Activated naive CD4-positive, alpha-beta T cell treated with anti-CD3 and anti-CD28 coated beads for 36 hours (primary cell): ENCODE measurements at regions not wholly inside any gene's neighbourhood (a gene's known extent, or its start where the extent isn't known, plus 50 kb on each side); places are given as distances from the start of the nearest gene placed in this dataset.

ENCODE experiments used
- CTCF ChIA-PET: fragments of 350-600 bp; sonication (Branson Sonifier 250); formaldehyde crosslinking; loops from one replicate; lab custom pipeline; 2021; ENCODE audit warnings: antibody characterized with exemption; lab: Charles Lee
- DNase-seq: peaks from one replicate; pipeline ENCODE4 v3.0.0-alpha.2; 2020
- H3K27ac Mint-ChIP-seq: one replicate; pipeline ENCODE4 v1.8.0; 2021; ENCODE audit warnings: mild to moderate bottlenecking, mixed read lengths
- H3K27me3 Mint-ChIP-seq: one replicate; pipeline ENCODE4 v1.8.0; 2021; ENCODE audit warnings: low read depth, mixed read lengths
- H3K36me3 Mint-ChIP-seq: one replicate; pipeline ENCODE4 v1.8.0; 2021; ENCODE audit warnings: low read depth, mixed read lengths
- H3K4me1 Mint-ChIP-seq: one replicate; pipeline ENCODE4 v1.8.0; 2021; ENCODE audit warnings: low read depth, mixed read lengths
- H3K4me3 Mint-ChIP-seq: one replicate; pipeline ENCODE4 v1.8.0; 2021; ENCODE audit warnings: mild to moderate bottlenecking, moderate library complexity, mixed read lengths
- H3K9me3 Mint-ChIP-seq: one replicate; pipeline ENCODE4 v1.8.0; 2021; ENCODE audit warnings: mixed read lengths
- intact Hi-C: fragments of 100-400 bp; cut with micrococcal nuclease; formaldehyde crosslinking; loops from one replicate; pipeline ENCODE4 v1.15.1; 2023

DNA sequence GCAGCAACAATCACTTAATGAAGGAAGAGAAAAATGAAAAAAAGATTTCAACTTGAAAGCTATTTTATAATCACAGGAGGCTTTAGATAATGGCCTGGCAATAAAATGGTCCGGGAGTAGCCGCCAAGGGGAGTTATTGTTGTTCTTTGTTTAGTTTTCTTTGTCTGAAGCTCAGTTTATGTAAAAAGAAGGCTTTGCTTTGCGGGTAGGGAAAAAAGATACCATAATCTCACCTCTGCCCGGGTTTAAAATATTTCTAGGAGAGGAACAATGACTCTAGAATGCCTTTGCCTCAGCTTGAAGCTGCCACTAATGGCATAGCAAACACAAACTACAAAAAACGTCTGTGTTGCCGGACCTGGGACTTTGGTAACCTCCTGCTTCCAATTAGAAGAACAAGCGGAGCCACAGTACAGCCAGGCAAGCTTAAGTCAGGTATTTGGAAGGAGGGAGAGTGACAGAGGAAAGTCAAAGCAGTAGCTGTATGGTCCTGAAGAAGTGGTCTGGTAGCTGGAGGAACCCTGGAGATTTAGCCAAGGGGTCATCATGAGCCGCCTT, 764.5 kb downstream of the TUSC7 start:
- no peak for DNase-seq
- H3K9me3 Mint-ChIP-seq: peaks cover 3% of the 10 kb centered on the region
- CTCF ChIA-PET: no interaction called here
- H3K4me3 Mint-ChIP-seq: no peak overlapping the region
- H3K4me1 Mint-ChIP-seq: no peaks in the 10 kb centered on the region
- H3K27ac Mint-ChIP-seq: no peak overlapping the region
- H3K36me3 Mint-ChIP-seq: no peaks in the 10 kb centered on the region
- intact Hi-C loops: no loop called here
- no peaks in the 10 kb centered on the region for H3K27me3 Mint-ChIP-seq

DNA sequence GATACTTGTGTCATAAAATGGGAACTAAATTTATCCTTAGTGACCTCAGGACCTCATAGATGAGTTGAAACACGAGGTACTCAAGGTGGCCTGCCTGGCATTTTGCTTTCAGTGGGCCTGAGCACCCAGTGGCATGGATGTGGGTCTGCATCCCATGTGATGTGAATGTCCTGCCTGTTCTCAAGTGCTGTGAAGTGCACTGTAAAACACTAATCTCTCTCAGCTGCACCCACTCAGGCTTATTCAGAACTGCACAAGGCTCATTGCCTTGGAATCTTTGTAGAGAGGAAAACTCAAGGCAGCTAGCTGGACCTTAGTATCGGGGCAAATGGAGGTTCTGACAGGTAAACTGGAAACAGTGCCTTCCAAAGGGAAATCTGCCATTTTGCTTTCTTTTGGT, 767.0 kb downstream of the TUSC7 start:
- CTCF ChIA-PET: no interaction called here
- Mint-ChIP-seq H3K4me1 (no peaks in the 10 kb centered on the region), H3K36me3 (no peaks in the 10 kb centered on the region), H3K27me3 (no peaks in the 10 kb centered on the region), H3K27ac (no peak overlapping the region), H3K4me3 (no peak overlapping the region), H3K9me3 (peaks cover 3% of the 10 kb centered on the region)
- no peak for DNase-seq
- intact Hi-C loops: no loop called here

DNA sequence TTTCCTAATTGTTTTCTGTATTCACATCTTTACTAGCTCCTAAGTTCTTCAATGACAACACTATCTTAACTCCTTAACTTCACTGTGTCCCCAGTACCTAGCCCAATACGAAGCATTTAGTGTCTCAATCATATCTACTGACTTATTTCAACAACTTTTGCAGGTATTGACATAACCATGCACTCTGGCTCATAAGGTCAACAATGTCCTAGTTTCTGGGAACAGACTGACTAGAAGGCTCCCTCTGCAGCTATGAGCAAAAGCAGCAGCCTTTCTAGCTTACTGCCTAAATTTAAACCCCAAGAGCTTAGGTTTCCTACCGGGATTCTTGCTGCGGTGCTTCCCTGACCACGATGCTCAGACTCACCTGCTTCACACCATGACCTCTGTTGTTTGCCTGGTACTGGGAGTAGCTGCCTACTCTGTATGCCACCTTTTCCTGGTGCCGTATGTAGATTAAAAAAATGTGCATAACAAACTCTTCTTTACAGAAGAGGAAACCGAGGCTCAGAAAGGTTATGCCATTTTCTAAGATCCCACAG, 767.7 kb downstream of the TUSC7 start:
- intact Hi-C loops: no loop called here
- DNase-seq: no peak
- Mint-ChIP-seq H3K27ac (no peak overlapping the region), H3K27me3 (no peaks in the 10 kb centered on the region), H3K4me1 (no peaks in the 10 kb centered on the region), H3K9me3 (peaks cover 3% of the 10 kb centered on the region), H3K36me3 (no peaks in the 10 kb centered on the region), H3K4me3 (no peak overlapping the region)
- CTCF ChIA-PET: no interaction called here

DNA sequence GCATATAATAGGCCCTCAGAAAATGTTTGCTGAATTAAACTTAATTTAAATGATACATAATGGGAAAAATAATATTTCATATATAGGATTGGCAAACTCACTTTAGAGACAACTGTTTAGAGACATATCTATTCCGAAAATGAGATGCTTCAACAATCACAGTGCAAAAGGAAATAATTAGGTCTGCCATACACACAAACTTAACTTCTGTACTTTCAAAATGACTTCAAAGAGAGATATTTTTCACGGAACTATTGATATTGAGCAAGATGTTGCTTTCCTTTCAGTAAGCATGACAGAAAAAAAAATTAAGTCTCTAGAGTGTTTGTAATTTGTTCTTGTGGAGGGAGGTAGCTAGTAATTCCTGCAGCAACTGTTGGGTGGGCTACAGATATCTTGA, 769.5 kb downstream of the TUSC7 start:
- Mint-ChIP-seq H3K27me3 (no peaks in the 10 kb centered on the region), H3K9me3 (peaks cover under 1% of the 10 kb centered on the region), H3K36me3 (no peaks in the 10 kb centered on the region), H3K4me1 (no peaks in the 10 kb centered on the region), H3K27ac (no peak overlapping the region), H3K4me3 (no peak overlapping the region)
- CTCF ChIA-PET: no interaction called here
- no peak for DNase-seq
- intact Hi-C loops: no loop called here

DNA sequence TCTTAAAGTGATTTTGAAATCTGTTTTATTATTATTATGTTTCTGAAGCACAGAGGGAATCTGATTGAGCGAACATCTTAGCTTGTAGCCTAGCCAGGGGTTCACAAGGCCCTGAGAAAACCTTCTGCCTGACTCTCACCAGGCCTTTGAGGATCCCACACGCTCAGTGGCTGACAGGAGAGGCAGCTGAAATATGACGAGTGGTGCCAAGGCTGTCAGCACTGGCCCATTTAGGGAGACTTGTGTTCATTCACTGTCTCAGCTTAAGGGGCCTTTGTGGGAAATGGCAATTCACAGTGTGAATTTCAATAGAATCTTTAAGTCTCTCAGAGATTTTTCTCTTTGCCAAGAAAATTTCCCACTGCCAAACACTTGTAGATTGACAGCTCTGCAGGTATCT, 770.9 kb downstream of the TUSC7 start:
- intact Hi-C loops: no loop called here
- Mint-ChIP-seq H3K27me3 (no peaks in the 10 kb centered on the region), H3K4me1 (no peaks in the 10 kb centered on the region), H3K36me3 (no peaks in the 10 kb centered on the region), H3K27ac (no peak overlapping the region), H3K4me3 (no peak overlapping the region), H3K9me3 (peaks cover 3% of the 10 kb centered on the region)
- CTCF ChIA-PET: no interaction called here
- no peak for DNase-seq

DNA sequence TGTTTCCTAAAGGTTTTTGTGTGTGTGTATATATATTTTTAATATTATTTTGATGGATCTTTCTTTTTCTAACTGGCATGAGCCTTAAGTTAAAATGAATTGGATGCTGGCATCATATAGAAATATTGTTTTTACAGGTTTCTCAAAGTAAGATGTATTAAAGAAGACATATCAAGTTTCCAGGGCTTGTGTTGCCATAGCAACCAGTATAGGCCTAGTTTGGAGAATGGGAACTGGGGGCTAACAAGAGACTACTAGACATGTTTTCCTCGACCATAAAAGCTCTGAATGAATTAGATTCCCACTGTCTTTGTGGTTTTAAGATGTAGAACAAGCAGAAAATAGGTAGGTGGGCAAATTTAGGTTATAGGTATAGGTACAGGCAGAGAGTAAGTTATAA, 771.4 kb downstream of the TUSC7 start:
- DNase-seq: no peak
- Mint-ChIP-seq H3K9me3 (peaks cover 3% of the 10 kb centered on the region), H3K27me3 (no peaks in the 10 kb centered on the region), H3K36me3 (no peaks in the 10 kb centered on the region), H3K27ac (no peak overlapping the region), H3K4me3 (no peak overlapping the region), H3K4me1 (no peaks in the 10 kb centered on the region)
- CTCF ChIA-PET: no interaction called here
- intact Hi-C loops: no loop called here

DNA sequence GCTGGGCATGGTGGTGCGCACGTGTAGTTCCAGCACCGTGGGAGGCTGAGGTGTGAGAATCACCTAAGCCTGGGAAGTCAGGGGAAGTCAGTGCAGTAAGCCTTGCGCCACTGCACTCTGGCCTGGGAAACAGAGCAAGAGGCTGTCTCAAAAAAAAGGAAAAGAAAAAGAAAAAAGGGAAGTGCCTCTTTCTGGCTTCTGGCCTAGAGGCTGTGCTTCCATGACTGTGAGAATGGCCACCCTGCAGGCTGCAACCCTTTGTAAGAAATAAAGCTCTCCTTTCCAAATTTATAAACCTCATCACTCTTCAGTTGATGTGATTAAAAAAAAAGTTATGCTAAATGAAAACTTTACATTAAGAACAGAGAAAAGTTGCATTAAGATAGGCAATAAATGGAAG, 774.3 kb downstream of the TUSC7 start:
- CTCF ChIA-PET: no interaction called here
- no peak for DNase-seq
- Mint-ChIP-seq H3K27me3 (no peaks in the 10 kb centered on the region), H3K4me1 (no peaks in the 10 kb centered on the region), H3K4me3 (no peak overlapping the region), H3K27ac (no peak overlapping the region), H3K9me3 (peaks cover 3% of the 10 kb centered on the region), H3K36me3 (no peaks in the 10 kb centered on the region)
- intact Hi-C loops: no loop called here

DNA sequence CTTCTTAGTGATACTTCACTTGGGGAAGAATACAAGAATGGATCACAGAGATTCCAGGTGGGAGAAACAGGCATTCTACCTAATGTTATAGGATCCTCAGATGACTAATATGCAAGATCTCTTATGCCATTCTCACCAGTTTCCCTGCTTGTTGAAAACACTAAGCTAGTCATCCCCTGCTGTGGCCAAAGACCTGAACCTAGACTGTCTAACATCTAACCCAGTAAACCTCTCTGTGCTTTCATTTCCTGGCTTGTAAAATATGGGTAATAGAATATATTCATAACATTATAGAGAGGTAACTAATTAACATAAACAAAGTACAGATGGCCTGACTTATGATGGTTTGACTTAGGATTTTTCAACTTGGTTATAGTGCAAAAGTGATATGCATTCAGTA, 776.3 kb downstream of the TUSC7 start:
- Mint-ChIP-seq H3K4me1 (no peaks in the 10 kb centered on the region), H3K27ac (no peak overlapping the region), H3K9me3 (peaks cover 3% of the 10 kb centered on the region), H3K27me3 (no peaks in the 10 kb centered on the region), H3K36me3 (no peaks in the 10 kb centered on the region), H3K4me3 (no peak overlapping the region)
- no peak for DNase-seq
- CTCF ChIA-PET: no interaction called here
- intact Hi-C loops: no loop called here

DNA sequence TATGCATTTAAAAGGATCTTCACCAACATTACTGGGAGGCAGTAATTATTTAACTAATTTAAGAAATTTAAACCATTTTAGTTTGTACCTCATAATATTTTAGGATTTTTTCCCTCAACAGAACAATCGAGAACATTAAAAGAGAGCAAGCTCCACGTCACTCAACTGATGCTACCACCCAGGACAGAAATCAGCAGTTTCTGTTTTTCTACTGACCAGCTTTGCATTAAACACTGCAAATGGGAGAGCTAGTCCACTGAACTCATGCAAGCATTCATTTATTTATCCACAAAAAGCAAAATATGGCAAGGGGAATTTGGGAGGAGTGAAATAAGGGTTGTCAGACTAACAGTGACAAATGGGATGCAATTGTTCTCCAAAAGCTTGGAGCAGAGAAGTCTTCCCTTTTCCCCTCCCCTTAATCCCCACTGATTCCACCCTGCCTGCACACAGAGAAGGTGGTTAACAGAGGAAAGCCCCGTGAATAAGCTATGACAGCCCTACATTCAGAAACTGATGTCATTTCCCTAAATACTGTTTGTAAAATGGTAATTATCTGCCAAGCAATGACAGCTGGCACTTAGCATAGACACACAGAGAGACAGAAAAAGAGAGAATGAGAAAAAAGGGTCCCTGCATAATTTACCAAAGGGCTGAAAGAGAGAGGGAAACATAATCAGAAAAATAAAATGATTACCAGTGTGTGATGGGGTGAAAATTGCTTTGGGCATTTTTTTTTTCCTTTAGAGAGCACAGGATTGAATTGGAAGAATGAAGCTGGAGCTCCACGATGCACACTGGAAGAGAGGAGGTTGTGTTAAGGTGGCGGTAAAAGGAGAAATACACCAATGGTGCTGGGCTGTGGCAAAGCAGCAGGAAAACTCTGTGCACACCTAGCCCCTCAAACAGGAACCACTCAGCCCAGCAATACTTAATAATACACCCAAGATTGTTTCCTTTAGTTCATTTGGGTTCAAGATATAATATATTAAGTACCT, 777.4 kb downstream of the TUSC7 start:
- Mint-ChIP-seq H3K4me3 (no peak overlapping the region), H3K36me3 (no peaks in the 10 kb centered on the region), H3K27me3 (no peaks in the 10 kb centered on the region), H3K4me1 (no peaks in the 10 kb centered on the region), H3K27ac (no peak overlapping the region), H3K9me3 (peaks cover 3% of the 10 kb centered on the region)
- intact Hi-C loops: no loop called here
- CTCF ChIA-PET: interaction anchor here (0.7 kb wide), 1 partner anchor 1899 kb away, joined by 3 read pairs; no protein-coding TSS in a partner anchor
- DNase-seq: no peak

DNA sequence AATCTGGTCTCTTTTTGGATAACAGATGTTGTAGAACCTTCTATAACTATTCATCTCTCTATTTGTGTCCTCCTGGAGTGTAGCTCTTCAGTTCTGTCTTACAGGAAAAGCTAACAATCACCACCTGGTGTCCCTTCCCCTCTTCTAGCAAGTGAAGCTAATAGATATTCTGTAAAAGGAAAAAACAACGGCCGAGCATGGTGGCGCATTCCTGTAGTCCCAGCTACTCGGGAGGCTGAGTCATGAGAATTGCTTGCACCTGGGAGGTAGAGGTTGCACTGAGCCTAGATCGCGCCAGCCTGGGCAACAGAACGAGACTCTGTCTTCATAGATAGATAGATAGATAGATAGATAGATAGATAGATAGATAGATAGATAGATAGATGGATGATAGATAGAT, 779.4 kb downstream of the TUSC7 start:
- intact Hi-C loops: no loop called here
- H3K4me1 Mint-ChIP-seq: no peaks in the 10 kb centered on the region
- no peaks in the 10 kb centered on the region for H3K27me3 Mint-ChIP-seq
- peaks cover 3% of the 10 kb centered on the region for H3K9me3 Mint-ChIP-seq
- H3K27ac Mint-ChIP-seq: no peak overlapping the region
- CTCF ChIA-PET: no interaction called here
- no peaks in the 10 kb centered on the region for H3K36me3 Mint-ChIP-seq
- H3K4me3 Mint-ChIP-seq: no peak overlapping the region
- DNase-seq: no peak

DNA sequence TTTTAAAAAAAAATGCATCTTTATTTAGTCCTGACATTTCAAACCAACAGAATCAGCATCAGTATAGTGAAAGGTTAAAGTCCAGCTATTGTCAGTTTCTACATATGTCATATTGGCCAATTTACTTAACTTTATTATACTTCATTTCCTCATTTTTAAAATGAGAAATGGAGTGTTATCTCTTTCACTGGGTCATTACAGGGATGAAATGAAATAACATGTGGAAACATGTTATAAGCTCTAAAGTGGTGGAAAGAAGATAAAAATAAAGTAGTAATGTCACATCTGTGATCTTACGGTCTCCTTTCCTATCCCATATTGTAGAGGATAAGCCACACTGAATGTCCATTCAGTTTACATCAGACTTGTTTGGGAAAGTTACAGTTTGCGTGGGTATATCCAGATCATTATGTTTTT, 780.1 kb downstream of the TUSC7 start:
- H3K4me1 Mint-ChIP-seq: no peaks in the 10 kb centered on the region
- peaks cover 2% of the 10 kb centered on the region for H3K9me3 Mint-ChIP-seq
- H3K27ac Mint-ChIP-seq: no peak overlapping the region
- no peak overlapping the region for H3K4me3 Mint-ChIP-seq
- DNase-seq: no peak
- no peaks in the 10 kb centered on the region for H3K36me3 Mint-ChIP-seq
- CTCF ChIA-PET: no interaction called here
- no peaks in the 10 kb centered on the region for H3K27me3 Mint-ChIP-seq
- intact Hi-C loops: no loop called here

DNA sequence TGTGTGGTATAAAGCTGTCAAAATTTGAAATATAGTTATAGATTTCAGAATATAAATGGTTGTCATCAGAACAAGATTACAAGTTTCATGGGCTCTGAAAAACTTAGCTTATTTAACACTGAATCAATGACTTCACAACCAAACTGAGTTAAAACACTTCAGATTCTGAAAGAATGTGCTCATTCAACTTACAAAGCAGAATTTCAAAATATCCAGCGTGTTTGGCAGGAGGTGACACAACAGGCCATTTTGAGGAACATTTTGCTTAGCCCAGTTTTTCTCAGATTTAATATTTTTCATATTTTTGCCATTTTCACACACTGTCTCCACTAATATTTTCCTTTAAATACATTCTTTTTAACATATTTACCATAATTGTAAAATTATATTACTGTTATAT, 781.1 kb downstream of the TUSC7 start:
- Mint-ChIP-seq H3K9me3 (no peaks in the 10 kb centered on the region), H3K27ac (no peak overlapping the region), H3K27me3 (no peaks in the 10 kb centered on the region), H3K36me3 (no peaks in the 10 kb centered on the region), H3K4me3 (no peak overlapping the region), H3K4me1 (no peaks in the 10 kb centered on the region)
- DNase-seq: no peak
- CTCF ChIA-PET: interaction anchor here (0.6 kb wide), 1 partner anchor 720 kb away, joined by 3 read pairs; no protein-coding TSS in a partner anchor
- intact Hi-C loops: no loop called here

DNA sequence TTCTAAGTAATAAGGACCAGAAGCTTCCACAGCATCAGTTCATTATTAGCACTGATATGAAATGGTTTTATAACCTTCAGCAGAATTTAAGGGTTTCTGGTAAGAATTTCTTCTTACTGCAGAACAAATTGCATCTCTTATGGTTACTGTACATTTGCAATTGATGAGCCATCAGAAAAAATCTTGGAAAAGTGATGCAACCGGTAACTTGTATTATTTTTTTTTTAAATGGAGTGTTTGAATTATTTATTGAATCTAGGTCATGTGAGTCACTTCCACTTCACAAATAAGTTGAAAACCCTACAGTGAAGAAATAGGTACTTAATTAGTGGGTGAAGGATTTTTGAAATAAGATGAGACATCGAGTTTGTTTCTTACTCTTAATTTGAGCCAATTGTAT, 786.0 kb downstream of the TUSC7 start:
- no peak overlapping the region for H3K27ac Mint-ChIP-seq
- H3K36me3 Mint-ChIP-seq: no peaks in the 10 kb centered on the region

More for the DNA sequence above, 786.0 kb downstream of the TUSC7 start:
- CTCF ChIA-PET: no interaction called here
- intact Hi-C loops: no loop called here
- Mint-ChIP-seq H3K9me3 (no peaks in the 10 kb centered on the region), H3K4me3 (no peak overlapping the region), H3K4me1 (no peaks in the 10 kb centered on the region), H3K27me3 (no peaks in the 10 kb centered on the region)
- DNase-seq: no peak
